Endodermal cell (in vitro differentiated cells): ENCODE measurements at regions not wholly inside any gene's neighbourhood (a gene's known extent, or its start where the extent isn't known, plus 50 kb on each side); places are given as distances from the start of the nearest gene placed in this dataset.

Experiments used
- DNase-seq: peaks from one replicate; pipeline ENCODE4 v3.0.0-alpha.2; 2017
- H3K27ac ChIP-seq: 2 replicates; pipeline ENCODE4 v1.5.1; 2013; ENCODE audit warnings: mild to moderate bottlenecking, low read depth, low read length, moderate library complexity
- H3K27me3 ChIP-seq: 2 replicates; pipeline ENCODE4 v1.6.1; 2013; ENCODE audit warnings: mild to moderate bottlenecking, low read length, moderate library complexity; ENCODE audit not compliant: insufficient read depth, control insufficient read depth, poor library complexity, severe bottlenecking
- H3K36me3 ChIP-seq: 2 replicates; pipeline ENCODE4 v1.7.0; 2013; ENCODE audit warnings: mild to moderate bottlenecking, low read length, moderate library complexity; ENCODE audit not compliant: control insufficient read depth, insufficient read depth
- H3K4me1 ChIP-seq: one replicate; pipeline ENCODE4 v1.7.0; 2013; ENCODE audit warnings: low read length; ENCODE audit not compliant: control insufficient read depth, insufficient read depth
- H3K4me3 ChIP-seq: 2 replicates; pipeline ENCODE4 v1.5.1; 2013; ENCODE audit warnings: mild to moderate bottlenecking, low read length, moderate library complexity
- H3K9ac ChIP-seq: 2 replicates; pipeline ENCODE4 v1.6.1; 2013; ENCODE audit warnings: mild to moderate bottlenecking, low read length, moderate library complexity; ENCODE audit not compliant: poor library complexity, severe bottlenecking; ENCODE audit errors: extremely low read depth
- H3K9me3 ChIP-seq: 2 replicates; pipeline ENCODE4 v1.6.1; 2013; ENCODE audit warnings: mild to moderate bottlenecking, low read length, moderate library complexity; ENCODE audit not compliant: control insufficient read depth
- H3K27ac Mint-ChIP-seq: 2 replicates; pipeline ENCODE4 v1.8.0; 2020; ENCODE audit warnings: mixed read lengths
- H3K27me3 Mint-ChIP-seq: 2 replicates; pipeline ENCODE4 v1.8.0; 2021; ENCODE audit warnings: mild to moderate bottlenecking, mixed read lengths; ENCODE audit not compliant: insufficient read depth
- H3K36me3 Mint-ChIP-seq: 2 replicates; pipeline ENCODE4 v1.8.0; 2020; ENCODE audit warnings: low read depth, mixed read lengths
- H3K4me1 Mint-ChIP-seq: 2 replicates; pipeline ENCODE4 v1.8.0; 2020; ENCODE audit warnings: mixed read lengths
- H3K4me3 Mint-ChIP-seq: 2 replicates; pipeline ENCODE4 v1.8.0; 2020; ENCODE audit warnings: mild to moderate bottlenecking, moderate library complexity, mixed read lengths
- H3K9me3 Mint-ChIP-seq: 2 replicates; pipeline ENCODE4 v1.8.0; 2020; ENCODE audit warnings: mild to moderate bottlenecking, mixed read lengths
- CTCF ChIP-seq: fragments of 200-600 bp; sonication (generic); conservative IDR thresholded peaks from 2 replicates; pipeline ENCODE4 v1.5.0; 2021; ENCODE audit warnings: antibody characterized with exemption, mild to moderate bottlenecking
- WGBS, 2 experiments: methylation state at CpG; one replicate each; pipeline versions ENCODE4 v1.1.5 to v1.1.7; 2013; ENCODE audit warnings: missing lambda C conversion rate in 2 of 2, mixed read lengths in 1 of 2; ENCODE audit not compliant: insufficient coverage in 1 of 2, insufficient read length in 1 of 2; 5-methylcytosine and 5-hydroxymethylcytosine counted together

- no peaks in the 10 kb centered on the region for H3K9me3 ChIP-seq
- H3K27ac Mint-ChIP-seq = no peak overlapping the region
- H3K9ac ChIP-seq = no peak overlapping the region
- H3K4me1 ChIP-seq = peaks cover 3% of the 10 kb centered on the region
- no peaks in the 10 kb centered on the region for H3K9me3 Mint-ChIP-seq
- H3K36me3 Mint-ChIP-seq = no peaks in the 10 kb centered on the region
- DNase-seq = no peak
- no peaks in the 10 kb centered on the region for H3K36me3 ChIP-seq
- TF ChIP-seq CTCF = no peak
- H3K4me3 Mint-ChIP-seq = no peak overlapping the region
- H3K4me1 Mint-ChIP-seq = peaks cover 22% of the 10 kb centered on the region
- H3K27ac ChIP-seq = no peak overlapping the region
- H3K4me3 ChIP-seq = no peak overlapping the region
- no peaks in the 10 kb centered on the region for H3K27me3 Mint-ChIP-seq
- no peaks in the 10 kb centered on the region for H3K27me3 ChIP-seq
Observed at GRCh38 chr6:50272611-50273010, 222.9 kb upstream of the DEFB112 start.

GRCh38 chr6:50276771-50277261, 227.1 kb upstream of the DEFB112 start:
- Mint-ChIP-seq H3K4me1 (peaks cover 16% of the 10 kb centered on the region), H3K4me3 (no peak overlapping the region), H3K36me3 (no peaks in the 10 kb centered on the region), H3K9me3 (no peaks in the 10 kb centered on the region), H3K27ac (no peak overlapping the region), H3K27me3 (no peaks in the 10 kb centered on the region)
- H3K27me3 ChIP-seq = no peaks in the 10 kb centered on the region
- no peak for TF ChIP-seq CTCF
- H3K36me3 ChIP-seq = no peaks in the 10 kb centered on the region
- H3K4me3 ChIP-seq = no peak overlapping the region
- H3K9me3 ChIP-seq = no peaks in the 10 kb centered on the region
- WGBS, 2 experiments = 92% methylated on average over 5 of the region's 5 CpGs; no CpG with 5 or more reads in 1 of the 2 experiments
- no peak overlapping the region for H3K9ac ChIP-seq
- no peak overlapping the region for H3K27ac ChIP-seq
- H3K4me1 ChIP-seq = no peaks in the 10 kb centered on the region
- no peak for DNase-seq

- Histone ChIP-seq H3K4me1 (no peaks in the 10 kb centered on the region), H3K36me3 (no peaks in the 10 kb centered on the region), H3K9ac (no peak overlapping the region), H3K9me3 (no peaks in the 10 kb centered on the region), H3K27ac (no peak overlapping the region), H3K27me3 (no peaks in the 10 kb centered on the region), H3K4me3 (no peak overlapping the region)
- H3K36me3 Mint-ChIP-seq = no peaks in the 10 kb centered on the region
- DNase-seq = no peak
- no peaks in the 10 kb centered on the region for H3K27me3 Mint-ChIP-seq
- 63% methylated on average over 2 of the region's 2 CpGs; no CpG with 5 or more reads in 1 of the 2 experiments for WGBS, 2 experiments
- H3K4me1 Mint-ChIP-seq = peaks cover 16% of the 10 kb centered on the region
- H3K27ac Mint-ChIP-seq = no peak overlapping the region
- TF ChIP-seq CTCF = no peak
- no peak overlapping the region for H3K4me3 Mint-ChIP-seq
- no peaks in the 10 kb centered on the region for H3K9me3 Mint-ChIP-seq
Observed at GRCh38 chr6:50277774-50278173, 228.0 kb upstream of the DEFB112 start.
